ENCODE measurements at regions not wholly inside any gene's neighbourhood (a gene's known extent, or its start where the extent isn't known, plus 50 kb on each side); places are given as distances from the start of the nearest gene placed in this dataset.

GRCh38 chr2:6747433-6747832 is 118.3 kb downstream of the CMPK2 start:
- no peaks in the 10 kb centered on the region for H3F3A ChIP-seq (replicated peaks; ENCODE audit: insufficient read depth)
- H3K4me2 ChIP-seq: no peak overlapping the region
- H3K4me3 ChIP-seq (ENCODE audit: low read depth in 2 of 2, low read length in 1 of 2): no peak overlapping the region
- no peak for DNase-seq
- TF ChIP-seq ELF1 (IDR thresholded peaks at IDR 0.05): no peak
- no peak for TF ChIP-seq REST (IDR thresholded peaks at IDR 0.05; ENCODE audit: low read depth, low read length)
- no peak for TF ChIP-seq SMC3 (IDR thresholded peaks at IDR 0.05; ENCODE audit: low read depth, low read length)
- no peak for TF ChIP-seq FOXM1 (IDR thresholded peaks at IDR 0.05; ENCODE audit: low read depth)
- no peak overlapping the region for H2AFZ ChIP-seq (ENCODE audit: low read depth)
- no peaks in the 10 kb centered on the region for H4K20me1 ChIP-seq (ENCODE audit: insufficient read depth)
- no peak overlapping the region for H3K27ac ChIP-seq (ENCODE audit: low read depth in 2 of 2, low read length in 1 of 2)
- 13% methylated on average over 1 of the region's 1 CpG for WGBS (ENCODE audit: low lambda C conversion rate)
- no peak overlapping the region for H3K9ac ChIP-seq
- peaks cover 0 to 29% of the 10 kb centered on the region in 2 experiments; a peak in 2 of 4 replicates for H3K4me1 ChIP-seq (ENCODE audit: control insufficient read depth in 1 of 2, insufficient read depth in 2 of 2, low read depth in 1 of 2, low read length in 1 of 2)
- no peaks in the 10 kb centered on the region for H3K27me3 ChIP-seq (ENCODE audit: insufficient read depth)
- ChIA-PET POLR2A (no interaction called here), CTCF (interaction anchor here (0.9 to 1.2 kb wide), 4 partner anchors 10 to 130 kb away, joined by 3 to 5 read pairs (median 4); no protein-coding TSS in a partner anchor)
- no peaks in the 10 kb centered on the region for H3K79me2 ChIP-seq (ENCODE audit: insufficient read depth)
- no peaks in the 10 kb centered on the region for H3K36me3 ChIP-seq (replicated peaks in 1 of 2; ENCODE audit: control insufficient read depth in 1 of 2, insufficient read depth in 2 of 2, low read length in 1 of 2)
- no peaks in the 10 kb centered on the region for H3K9me2 ChIP-seq
- no peaks in the 10 kb centered on the region for H3K9me3 ChIP-seq

- ChIA-PET POLR2A (interaction anchor here (1.1 kb wide), 1 partner anchor 51 kb away, joined by 3 read pairs; no protein-coding TSS in a partner anchor), CTCF (interaction anchor here (1.3 to 2.3 kb wide), 3 partner anchors 9 to 117 kb away, joined by 3 to 7 read pairs (median 4); partner anchors contain the start of gene CMPK2)
- no peaks in the 10 kb centered on the region for H4K20me1 ChIP-seq (ENCODE audit: insufficient read depth)
- H3K9me2 ChIP-seq: no peaks in the 10 kb centered on the region
- no peak overlapping the region for H3K27ac ChIP-seq (ENCODE audit: low read depth in 2 of 2, low read length in 1 of 2)
- H3K4me2 ChIP-seq: no peak overlapping the region
- H3K36me3 ChIP-seq (replicated peaks in 1 of 2; ENCODE audit: control insufficient read depth in 1 of 2, insufficient read depth in 2 of 2, low read length in 1 of 2): no peaks in the 10 kb centered on the region
- no peaks in the 10 kb centered on the region for H3K79me2 ChIP-seq (ENCODE audit: insufficient read depth)
- H3K9me3 ChIP-seq: no peaks in the 10 kb centered on the region
- no peak for DNase-seq
- WGBS (ENCODE audit: low lambda C conversion rate): 25% methylated on average over 8 of the region's 8 CpGs
- TF ChIP-seq GATA2 (CRISPR knock-in tag; IDR thresholded peaks at IDR 0.05) (peak; percentile 28; the same call in 1 of the 2 replicates), MEF2A (IDR thresholded peaks at IDR 0.05; ENCODE audit: borderline replicate concordance, low read depth) (no peak), RAD21 (IDR thresholded peaks at IDR 0.05; ENCODE audit: low read length) (no peak)
- 0 out of 2 replicates have a peak, but pooled peaks cover 4% of the 10 kb centered on the region for H3K27me3 ChIP-seq (ENCODE audit: insufficient read depth)
- no peak overlapping the region for H2AFZ ChIP-seq (ENCODE audit: low read depth)
- H3K9ac ChIP-seq: no peak overlapping the region
- no peaks in the 10 kb centered on the region for H3F3A ChIP-seq (replicated peaks; ENCODE audit: insufficient read depth)
- H3K4me3 ChIP-seq (ENCODE audit: low read depth in 2 of 2, low read length in 1 of 2): no peak overlapping the region
- peaks cover 0 to 29% of the 10 kb centered on the region in 2 experiments; a peak in 2 of 4 replicates for H3K4me1 ChIP-seq (ENCODE audit: control insufficient read depth in 1 of 2, insufficient read depth in 2 of 2, low read depth in 1 of 2, low read length in 1 of 2)
Measured at GRCh38 chr2:6748406-6749067, 117.2 kb downstream of the CMPK2 start.

All from SK-N-SH (cell line).